GM21360 (cell line): ENCODE measurements at regions not wholly inside any gene's neighbourhood (a gene's known extent, or its start where the extent isn't known, plus 50 kb on each side); places are given as distances from the start of the nearest gene placed in this dataset.
"Not testable (repeated sequence)": the region's sequence is repeated elsewhere in the genome, so short reads cannot be mapped to it uniquely, and the experiment has no call there.

Experiments
- ATAC-seq: cut with Tn5 transposase; IDR thresholded peaks from one replicate; pipeline ENCODE4 v1.9.1; 2021; ENCODE audit warnings: mild to moderate bottlenecking, moderate library complexity; ENCODE audit not compliant: unreplicated experiment

- no peak for ATAC-seq
Measured at GRCh38 chr1:29388170-29388569, 151.8 kb downstream of the PTPRU start.

GRCh38 chr1:29387210-29387609 is 150.9 kb downstream of the PTPRU start:
- no peak for ATAC-seq

GRCh38 chr1:29386453-29386852 is 150.1 kb downstream of the PTPRU start:
- ATAC-seq: not testable (repeated sequence)

GRCh38 chr1:29385966-29386365 is 149.6 kb downstream of the PTPRU start:
- ATAC-seq: no peak

GRCh38 chr1:29384496-29385015 is 148.2 kb downstream of the PTPRU start:
- ATAC-seq: no peak

- no peak for ATAC-seq
Measured at GRCh38 chr1:29383746-29384371, 147.5 kb downstream of the PTPRU start.

- ATAC-seq: no peak
Measured at GRCh38 chr1:29382851-29383745, 146.8 kb downstream of the PTPRU start.

- ATAC-seq: no peak
Measured at GRCh38 chr1:29381426-29381825, 145.1 kb downstream of the PTPRU start.

- no peak for ATAC-seq
Measured at GRCh38 chr1:29380532-29380931, 144.2 kb downstream of the PTPRU start.

GRCh38 chr1:29379443-29380073 is 143.2 kb downstream of the PTPRU start:
- ATAC-seq: no peak
